ENCODE measurements at regions not wholly inside any gene's neighbourhood (a gene's known extent, or its start where the extent isn't known, plus 50 kb on each side); places are given as distances from the start of the nearest gene placed in this dataset.
A peak's percentile ranks its signal among the peaks of the same experiment; 100 is the strongest.

- no peak for DNase-seq (ENCODE audit: low spot score)
- H3K36me3 Mint-ChIP-seq (ENCODE audit: low read depth) = no peaks in the 10 kb centered on the region
- Histone ChIP-seq H3F3A (replicated peaks; ENCODE audit: low read depth) (no peaks in the 10 kb centered on the region), H3K4me1 (ENCODE audit: insufficient read depth) (no peaks in the 10 kb centered on the region), H2AFZ (no peak overlapping the region), H3K4me3 (no peak overlapping the region), H4K20me1 (replicated peaks; ENCODE audit: insufficient read depth) (no peaks in the 10 kb centered on the region), H3K9me2 (ENCODE audit: insufficient read depth) (no peaks in the 10 kb centered on the region), H3K4me2 (no peak overlapping the region), H3K79me2 (replicated peaks; ENCODE audit: insufficient read depth) (no peaks in the 10 kb centered on the region), H3K27ac (ENCODE audit: low read depth) (no peak overlapping the region), H3K27me3 (ENCODE audit: insufficient read depth) (no peaks in the 10 kb centered on the region), H3K36me3 (ENCODE audit: insufficient read depth) (no peaks in the 10 kb centered on the region)
- H3K4me1 Mint-ChIP-seq = peaks cover 3% of the 10 kb centered on the region; the same call in 1 of the 3 replicates
- TF ChIP-seq REST (IDR thresholded peaks at IDR 0.05; ENCODE audit: unreplicated experiment) = no peak
- no peak for TF ChIP-seq ZNF114 (CRISPR knock-in tag; IDR thresholded peaks at IDR 0.05)
- TF ChIP-seq STAT1 (IDR thresholded peaks at IDR 0.05; ENCODE audit: unreplicated experiment) = no peak
- TF ChIP-seq POLR2AphosphoS5 (IDR thresholded peaks at IDR 0.05; ENCODE audit: low read depth) = no peak
- no peak for TF ChIP-seq JUNB (IDR thresholded peaks at IDR 0.05; ENCODE audit: unreplicated experiment)
- TF ChIP-seq EZH2 (IDR thresholded peaks at IDR 0.05; ENCODE audit: low read depth, unreplicated experiment) = no peak
- no peaks in the 10 kb centered on the region; the same call in 2 of the 3 replicates for H3K9me3 Mint-ChIP-seq
- H3K27ac Mint-ChIP-seq = no peak overlapping the region
- no peak overlapping the region for H3K4me3 Mint-ChIP-seq
- H3K27me3 Mint-ChIP-seq (ENCODE audit: insufficient read depth, low read depth, poor library complexity) = no peaks in the 10 kb centered on the region
- peak; percentile 71 for ATAC-seq
These were observed 310.7 kb downstream of the DIPK2A start for GRCh38 chr3:144282313-144282712.

- no peaks in the 10 kb centered on the region for H3K27me3 Mint-ChIP-seq (ENCODE audit: insufficient read depth, low read depth, poor library complexity)
- Histone ChIP-seq H3K79me2 (replicated peaks; ENCODE audit: insufficient read depth) (no peaks in the 10 kb centered on the region), H3K4me3 (no peak overlapping the region), H3K27ac (ENCODE audit: low read depth) (no peak overlapping the region), H3K4me1 (ENCODE audit: insufficient read depth) (no peaks in the 10 kb centered on the region), H3K27me3 (ENCODE audit: insufficient read depth) (no peaks in the 10 kb centered on the region), H4K20me1 (replicated peaks; ENCODE audit: insufficient read depth) (no peaks in the 10 kb centered on the region), H3K36me3 (ENCODE audit: insufficient read depth) (no peaks in the 10 kb centered on the region), H3K9me2 (ENCODE audit: insufficient read depth) (no peaks in the 10 kb centered on the region), H2AFZ (no peak overlapping the region), H3K4me2 (no peak overlapping the region), H3F3A (replicated peaks; ENCODE audit: low read depth) (no peaks in the 10 kb centered on the region)
- H3K9me3 Mint-ChIP-seq = no peaks in the 10 kb centered on the region
- no peaks in the 10 kb centered on the region for H3K36me3 Mint-ChIP-seq (ENCODE audit: low read depth)
- H3K4me3 Mint-ChIP-seq = no peak overlapping the region
- no peak overlapping the region for H3K27ac Mint-ChIP-seq
- H3K4me1 Mint-ChIP-seq = peaks cover 3% of the 10 kb centered on the region; the same call in 1 of the 3 replicates
- DNase-seq (ENCODE audit: low spot score) (no peak), ATAC-seq (no peak)
- TF ChIP-seq CREB1 (CRISPR knock-in tag; IDR thresholded peaks at IDR 0.05; ENCODE audit: low read depth) (no peak), NANOG (IDR thresholded peaks at IDR 0.05; ENCODE audit: borderline replicate concordance) (no peak), JUNB (IDR thresholded peaks at IDR 0.05; ENCODE audit: unreplicated experiment) (no peak), ZNF462 (CRISPR knock-in tag; IDR thresholded peaks at IDR 0.05) (no peak), POLR2AphosphoS5 (IDR thresholded peaks at IDR 0.05; ENCODE audit: low read depth) (no peak), ZNF331 (CRISPR knock-in tag; IDR thresholded peaks at IDR 0.05; ENCODE audit: low read depth) (no peak), STAT1 (IDR thresholded peaks at IDR 0.05; ENCODE audit: unreplicated experiment) (no peak)
These were observed 314.8 kb downstream of the DIPK2A start for GRCh38 chr3:144286235-144286910.
